ENCODE measurements at regions not wholly inside any gene's neighbourhood (a gene's known extent, or its start where the extent isn't known, plus 50 kb on each side); places are given as distances from the start of the nearest gene placed in this dataset.

DNA sequence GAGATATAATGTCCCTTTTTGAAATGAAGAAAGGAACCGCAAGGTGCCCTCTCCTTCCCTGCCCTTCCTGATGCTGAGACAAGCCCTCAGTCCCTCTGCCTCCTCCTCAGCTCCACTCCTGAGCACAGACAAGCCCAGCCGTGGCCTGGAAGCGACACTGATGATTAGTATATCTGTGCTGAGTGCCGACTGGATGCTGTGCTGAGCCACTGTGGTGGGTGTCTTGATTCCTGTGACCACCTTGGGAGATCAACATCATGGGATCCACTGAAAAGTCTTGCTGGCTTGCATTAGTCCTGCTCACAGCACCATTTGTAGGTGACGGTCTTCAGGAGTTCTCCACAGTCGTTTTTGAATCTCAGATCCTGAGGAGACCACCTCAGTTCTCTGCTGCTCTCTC is 59.5 kb upstream of the HGFAC start:
- TF ChIP-seq, protein P1, sequence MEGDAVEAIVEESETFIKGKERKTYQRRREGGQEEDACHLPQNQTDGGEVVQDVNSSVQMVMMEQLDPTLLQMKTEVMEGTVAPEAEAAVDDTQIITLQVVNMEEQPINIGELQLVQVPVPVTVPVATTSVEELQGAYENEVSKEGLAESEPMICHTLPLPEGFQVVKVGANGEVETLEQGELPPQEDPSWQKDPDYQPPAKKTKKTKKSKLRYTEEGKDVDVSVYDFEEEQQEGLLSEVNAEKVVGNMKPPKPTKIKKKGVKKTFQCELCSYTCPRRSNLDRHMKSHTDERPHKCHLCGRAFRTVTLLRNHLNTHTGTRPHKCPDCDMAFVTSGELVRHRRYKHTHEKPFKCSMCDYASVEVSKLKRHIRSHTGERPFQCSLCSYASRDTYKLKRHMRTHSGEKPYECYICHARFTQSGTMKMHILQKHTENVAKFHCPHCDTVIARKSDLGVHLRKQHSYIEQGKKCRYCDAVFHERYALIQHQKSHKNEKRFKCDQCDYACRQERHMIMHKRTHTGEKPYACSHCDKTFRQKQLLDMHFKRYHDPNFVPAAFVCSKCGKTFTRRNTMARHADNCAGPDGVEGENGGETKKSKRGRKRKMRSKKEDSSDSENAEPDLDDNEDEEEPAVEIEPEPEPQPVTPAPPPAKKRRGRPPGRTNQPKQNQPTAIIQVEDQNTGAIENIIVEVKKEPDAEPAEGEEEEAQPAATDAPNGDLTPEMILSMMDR (IDR thresholded peaks at IDR 0.05) = no peak
- H3K4me3 ChIP-seq = no peak overlapping the region
- no peak for DNase-seq (ENCODE audit: low spot score)
- no peak overlapping the region for H3K27ac ChIP-seq

DNA sequence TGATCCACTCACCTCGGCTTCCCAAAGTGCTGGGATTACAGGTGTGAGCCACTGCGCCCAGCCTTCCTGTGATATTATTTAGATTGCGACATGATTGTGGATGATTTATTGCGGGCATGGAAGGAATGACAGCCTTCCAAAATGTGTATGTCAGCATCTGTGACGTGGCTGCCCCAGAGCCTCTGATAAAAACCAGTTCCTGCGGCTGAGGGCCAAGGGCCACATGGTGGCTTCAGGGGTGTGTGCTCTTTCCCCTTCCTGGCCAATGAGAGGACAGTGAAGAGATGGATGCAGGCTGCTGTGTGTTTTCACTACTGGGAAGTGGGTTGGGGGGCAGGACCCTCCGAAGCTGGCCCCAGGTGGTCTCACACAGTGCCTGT is 57.4 kb upstream of the HGFAC start:
- no peak for DNase-seq (ENCODE audit: low spot score)
- TF ChIP-seq, protein P1 (IDR thresholded peaks at IDR 0.05) = no peak
- H3K27ac ChIP-seq = peak overlapping the region in 1 of 2 donors; percentile 68
- peak overlapping the region; percentile 32 for H3K4me3 ChIP-seq

DNA sequence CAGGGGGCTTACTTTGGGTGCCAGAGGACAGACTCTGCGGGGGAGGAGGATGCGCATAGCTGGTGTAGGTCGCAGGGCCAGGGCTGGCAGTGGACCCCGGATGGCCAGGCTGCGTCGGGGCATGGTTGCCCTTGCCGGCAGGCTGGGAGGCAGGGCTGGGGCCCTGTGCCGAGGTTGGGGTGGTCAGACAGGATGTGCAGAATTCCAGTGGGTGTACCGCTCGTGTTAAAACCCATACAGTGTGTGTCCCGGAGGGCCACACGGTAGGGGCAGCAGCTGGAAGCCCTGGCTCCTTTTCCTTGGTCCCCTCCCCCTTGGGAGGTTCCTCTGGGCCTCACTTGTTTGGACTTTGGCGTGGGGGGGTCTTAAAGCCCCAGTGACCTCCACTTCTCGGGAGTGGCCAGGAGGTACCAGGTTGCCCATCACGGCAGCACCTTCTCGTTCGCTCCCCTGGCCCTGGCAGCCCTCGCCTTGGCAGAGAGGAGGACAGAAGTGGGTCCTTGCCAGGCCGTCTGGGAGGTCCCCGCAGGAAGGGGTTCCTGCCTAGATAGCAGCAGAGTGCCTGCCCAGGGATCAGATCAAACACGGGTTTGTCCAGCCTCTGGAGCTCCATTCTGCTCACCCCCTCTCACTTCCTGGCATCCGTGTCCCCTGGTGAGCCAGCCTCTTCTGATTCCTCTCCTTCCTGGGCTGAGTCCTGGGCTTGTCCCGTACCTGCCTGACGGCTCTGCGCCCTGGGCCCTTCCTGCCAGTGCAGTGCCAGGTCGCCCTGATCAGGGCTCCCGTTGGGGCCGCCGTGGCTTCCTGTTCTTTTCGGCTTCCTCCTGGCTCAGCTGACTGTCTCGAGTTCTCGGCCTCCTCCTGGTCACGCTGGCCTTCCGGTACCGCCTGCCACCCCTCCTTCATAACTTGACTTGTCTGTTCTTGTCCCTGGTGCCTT is 56.7 kb upstream of the HGFAC start:
- DNase-seq (ENCODE audit: low spot score) = peak; percentile 72
- TF ChIP-seq, protein P1 (IDR thresholded peaks at IDR 0.05) = no peak
- Histone ChIP-seq H3K4me3 (peak overlapping the region; percentile 32), H3K27ac (peak overlapping the region in 1 of 2 donors; percentile 68)

DNA sequence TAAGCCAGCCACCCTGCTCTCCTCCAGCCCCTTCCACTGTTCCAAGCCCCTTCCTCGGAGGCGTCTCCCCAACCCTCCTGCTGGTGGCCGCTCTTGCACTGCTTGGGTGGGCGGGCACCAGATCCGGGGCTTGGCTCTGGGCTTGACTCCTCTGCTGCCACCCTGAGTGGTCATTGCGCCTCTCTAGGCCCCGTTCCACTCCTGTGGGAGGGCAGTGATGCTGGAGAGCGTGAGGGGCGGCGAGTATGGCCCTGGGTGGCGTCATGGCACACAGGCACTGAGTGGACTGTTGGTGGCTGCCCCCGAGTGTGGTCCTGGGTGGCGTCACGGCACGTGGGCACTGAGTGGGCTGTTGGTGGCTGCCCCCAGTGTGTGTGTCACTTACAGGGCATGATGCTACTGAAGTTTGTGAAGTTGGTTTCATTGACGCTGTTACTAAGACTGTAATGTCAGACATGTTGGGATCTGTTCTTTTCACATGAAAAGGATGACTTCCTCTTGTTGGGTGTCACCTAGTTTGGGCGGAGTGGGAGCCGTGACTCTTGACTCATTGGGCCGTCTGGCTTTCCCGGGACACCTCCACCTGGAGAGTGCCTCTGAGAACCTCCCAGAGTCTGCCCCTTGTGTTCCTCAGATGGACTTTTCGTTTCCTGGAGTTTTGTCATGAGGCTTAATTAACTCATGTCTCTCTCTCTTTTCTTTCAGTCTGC is 55.9 kb upstream of the HGFAC start:
- Histone ChIP-seq H3K4me3 (peak overlapping the region; percentile 32), H3K27ac (peak overlapping the region in 1 of 2 donors; percentile 68)
- TF ChIP-seq, protein P1 (IDR thresholded peaks at IDR 0.05) = no peak
- DNase-seq (ENCODE audit: low spot score) = no peak

DNA sequence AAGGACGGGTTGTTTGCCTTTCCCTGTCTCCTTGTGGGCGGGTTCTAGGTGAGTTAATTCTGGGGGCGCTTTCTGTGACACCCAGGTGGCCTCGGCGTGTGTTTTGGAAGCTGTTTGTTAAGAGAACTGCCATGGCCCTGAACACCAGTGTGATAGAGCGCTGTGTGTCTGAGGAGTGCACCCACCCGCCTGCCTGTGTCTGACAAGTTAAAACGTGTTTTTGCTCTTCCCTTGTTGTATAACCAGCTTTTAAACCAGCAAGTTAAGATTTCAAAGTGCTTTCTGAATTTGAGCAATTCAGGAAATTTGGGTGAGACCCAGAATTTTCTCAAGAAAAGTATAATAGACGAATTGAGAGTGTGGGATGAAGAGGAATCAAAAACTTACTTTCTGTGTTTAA is 55.2 kb upstream of the HGFAC start:
- TF ChIP-seq, protein P1 (IDR thresholded peaks at IDR 0.05) = no peak
- DNase-seq (ENCODE audit: low spot score) = no peak
- Histone ChIP-seq H3K27ac (peak overlapping the region in 1 of 2 donors; percentile 87), H3K4me3 (no peak overlapping the region)

DNA sequence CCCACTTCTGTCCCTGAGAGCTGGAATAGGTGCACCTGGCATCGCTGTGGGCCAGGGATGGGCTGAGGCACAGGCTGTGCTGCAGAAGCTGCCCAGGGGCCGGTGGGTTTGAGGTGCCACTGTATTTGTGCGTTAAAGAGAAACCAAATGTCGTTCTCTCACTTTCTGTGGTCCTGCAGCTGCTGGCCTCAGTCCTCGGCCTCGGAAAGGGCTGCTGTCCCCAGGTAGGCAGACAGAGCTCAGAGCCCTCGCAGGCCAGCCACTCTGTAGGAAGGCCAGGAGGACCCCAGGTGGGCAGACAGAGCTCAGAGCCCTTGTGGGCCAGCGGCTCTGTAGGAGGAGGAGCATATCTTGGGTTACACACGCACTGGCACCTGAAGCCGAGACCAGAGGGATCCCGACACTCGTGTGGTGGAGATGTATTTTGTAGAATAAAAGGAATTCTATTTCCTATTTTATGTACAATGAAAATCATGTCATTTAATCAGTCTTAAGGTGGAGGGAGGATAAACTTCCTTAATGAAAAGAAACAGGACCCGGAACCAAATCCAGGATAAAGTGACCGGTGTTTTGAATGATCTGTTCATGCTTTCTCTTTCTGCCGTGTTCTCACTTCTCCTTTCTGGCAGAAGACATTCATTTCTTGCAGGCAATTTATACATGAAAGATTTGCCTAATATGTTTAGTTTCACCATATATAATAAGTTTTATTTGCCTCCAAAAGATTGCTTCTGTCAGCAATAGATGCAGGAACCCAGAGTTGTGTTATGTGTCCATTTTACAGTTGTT is 54.4 kb upstream of the HGFAC start:
- H3K27ac ChIP-seq = peak overlapping the region; percentile 66 to 87
- DNase-seq (ENCODE audit: low spot score) = no peak
- TF ChIP-seq, protein P1 (IDR thresholded peaks at IDR 0.05) = no peak
- H3K4me3 ChIP-seq = peak overlapping the region; percentile 61

Data from coronary artery (tissue), 2 donors.